Mesothelial cell of epicardium (in vitro differentiated cells): ENCODE measurements at regions not wholly inside any gene's neighbourhood (a gene's known extent, or its start where the extent isn't known, plus 50 kb on each side); places are given as distances from the start of the nearest gene placed in this dataset.

Experiments
- DNase-seq, 2 experiments: peaks; one replicate each; pipeline ENCODE4 v3.0.0; 2021; ENCODE audit warnings: low spot score in 2 of 2; ENCODE audit not compliant: unreplicated experiment in 2 of 2
- H3K27ac Mint-ChIP-seq: 2 replicates; pipeline ENCODE4 v1.8.0; 2021; ENCODE audit warnings: mixed read lengths
- H3K27me3 Mint-ChIP-seq: 2 replicates; pipeline ENCODE4 v1.8.0; 2021; ENCODE audit warnings: low read depth, mixed read lengths
- H3K36me3 Mint-ChIP-seq: 2 replicates; pipeline ENCODE4 v1.8.0; 2021; ENCODE audit warnings: mixed read lengths
- H3K4me1 Mint-ChIP-seq: 2 replicates; pipeline ENCODE4 v1.8.0; 2021; ENCODE audit warnings: mixed read lengths
- H3K4me3 Mint-ChIP-seq: 2 replicates; pipeline ENCODE4 v1.8.0; 2021; ENCODE audit warnings: mild to moderate bottlenecking, moderate library complexity, mixed read lengths
- H3K9me3 Mint-ChIP-seq: 2 replicates; pipeline ENCODE4 v1.8.0; 2021; ENCODE audit warnings: mixed read lengths
- TF ChIP-seq, protein P1 (sequence below): fragments of 200-600 bp; sonication (generic); IDR thresholded peaks from one replicate; pipeline ENCODE4 v1.5.0; 2021; ENCODE audit warnings: antibody characterized with exemption; ENCODE audit not compliant: unreplicated experiment

GRCh38 chr3:43862992-43863805, 172.5 kb downstream of the ABHD5 start:
- Mint-ChIP-seq H3K27me3 (peaks cover 39% of the 10 kb centered on the region), H3K36me3 (no peaks in the 10 kb centered on the region), H3K4me1 (no peaks in the 10 kb centered on the region), H3K9me3 (no peaks in the 10 kb centered on the region), H3K4me3 (no peak overlapping the region), H3K27ac (no peak overlapping the region)
- TF ChIP-seq, protein P1, sequence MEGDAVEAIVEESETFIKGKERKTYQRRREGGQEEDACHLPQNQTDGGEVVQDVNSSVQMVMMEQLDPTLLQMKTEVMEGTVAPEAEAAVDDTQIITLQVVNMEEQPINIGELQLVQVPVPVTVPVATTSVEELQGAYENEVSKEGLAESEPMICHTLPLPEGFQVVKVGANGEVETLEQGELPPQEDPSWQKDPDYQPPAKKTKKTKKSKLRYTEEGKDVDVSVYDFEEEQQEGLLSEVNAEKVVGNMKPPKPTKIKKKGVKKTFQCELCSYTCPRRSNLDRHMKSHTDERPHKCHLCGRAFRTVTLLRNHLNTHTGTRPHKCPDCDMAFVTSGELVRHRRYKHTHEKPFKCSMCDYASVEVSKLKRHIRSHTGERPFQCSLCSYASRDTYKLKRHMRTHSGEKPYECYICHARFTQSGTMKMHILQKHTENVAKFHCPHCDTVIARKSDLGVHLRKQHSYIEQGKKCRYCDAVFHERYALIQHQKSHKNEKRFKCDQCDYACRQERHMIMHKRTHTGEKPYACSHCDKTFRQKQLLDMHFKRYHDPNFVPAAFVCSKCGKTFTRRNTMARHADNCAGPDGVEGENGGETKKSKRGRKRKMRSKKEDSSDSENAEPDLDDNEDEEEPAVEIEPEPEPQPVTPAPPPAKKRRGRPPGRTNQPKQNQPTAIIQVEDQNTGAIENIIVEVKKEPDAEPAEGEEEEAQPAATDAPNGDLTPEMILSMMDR, result no peak
- DNase-seq, result no peak

DNA sequence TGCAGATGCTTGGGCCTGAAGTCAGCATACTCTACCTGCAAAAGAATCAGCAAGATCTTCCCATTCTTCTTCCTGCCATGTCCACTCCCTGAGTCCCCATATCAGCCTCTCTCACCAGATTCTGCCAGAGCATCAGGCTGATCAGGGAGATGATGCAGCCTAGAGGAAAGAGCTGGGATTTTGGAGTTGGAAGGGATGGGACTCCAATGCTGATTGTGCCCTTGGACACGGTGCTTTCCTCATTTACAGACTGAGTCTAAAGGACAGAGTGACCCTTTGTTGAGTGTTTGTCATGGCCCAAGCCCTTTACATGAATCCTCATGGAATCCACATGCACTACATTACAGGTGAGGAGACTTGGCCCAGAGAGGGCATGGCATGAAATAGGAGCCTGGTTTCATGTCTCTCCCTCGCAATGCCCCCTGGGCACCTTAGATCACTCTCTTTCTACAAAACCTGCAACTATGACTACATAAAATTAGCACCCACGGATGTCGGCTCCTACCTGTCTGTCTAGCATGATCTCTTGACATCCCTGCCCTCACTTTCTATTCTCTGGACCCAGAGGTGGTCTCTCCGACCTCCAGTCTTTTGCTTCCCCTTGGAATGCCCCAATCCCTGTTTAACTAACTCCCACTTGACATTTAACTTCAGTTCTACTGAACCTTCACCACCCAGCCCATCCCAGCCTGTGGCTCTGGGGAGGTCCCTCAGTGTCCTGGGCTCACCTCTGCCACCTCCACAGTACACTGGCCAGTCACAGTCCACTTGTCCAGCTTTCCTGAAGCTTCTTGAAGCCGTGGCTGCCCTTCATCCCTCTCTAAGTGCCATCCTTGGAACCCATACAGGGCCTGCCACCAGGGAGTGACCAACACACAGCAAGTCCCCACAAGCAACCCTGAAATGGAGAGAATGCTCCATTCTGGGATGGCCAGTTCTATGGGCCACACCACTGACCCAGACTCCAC, 173.5 kb downstream of the ABHD5 start:
- DNase-seq, result no peak
- Mint-ChIP-seq H3K27ac (no peak overlapping the region), H3K4me1 (no peaks in the 10 kb centered on the region), H3K9me3 (no peaks in the 10 kb centered on the region), H3K36me3 (no peaks in the 10 kb centered on the region), H3K27me3 (peaks cover 28% of the 10 kb centered on the region), H3K4me3 (no peak overlapping the region)
- TF ChIP-seq, protein P1, result no peak

GRCh38 chr3:43865351-43865750, 174.6 kb downstream of the ABHD5 start:
- no peak overlapping the region for H3K4me3 Mint-ChIP-seq
- H3K4me1 Mint-ChIP-seq, result peaks cover 5% of the 10 kb centered on the region
- peak in 1 of 2 experiments; percentile 10 for DNase-seq
- H3K27me3 Mint-ChIP-seq, result peaks cover 20% of the 10 kb centered on the region
- no peaks in the 10 kb centered on the region for H3K9me3 Mint-ChIP-seq
- H3K27ac Mint-ChIP-seq, result no peak overlapping the region
- no peaks in the 10 kb centered on the region for H3K36me3 Mint-ChIP-seq
- TF ChIP-seq, protein P1, result no peak

GRCh38 chr3:43865887-43866528, 175.3 kb downstream of the ABHD5 start:
- no peak for DNase-seq
- H3K9me3 Mint-ChIP-seq, result no peaks in the 10 kb centered on the region
- H3K4me1 Mint-ChIP-seq, result peaks cover 12% of the 10 kb centered on the region
- H3K36me3 Mint-ChIP-seq, result no peaks in the 10 kb centered on the region
- TF ChIP-seq, protein P1, result no peak
- H3K27ac Mint-ChIP-seq, result no peak overlapping the region
- no peak overlapping the region for H3K4me3 Mint-ChIP-seq
- peaks cover 16% of the 10 kb centered on the region for H3K27me3 Mint-ChIP-seq

- Mint-ChIP-seq H3K27ac (no peak overlapping the region), H3K4me3 (no peak overlapping the region), H3K9me3 (no peaks in the 10 kb centered on the region), H3K36me3 (no peaks in the 10 kb centered on the region), H3K4me1 (peaks cover 12% of the 10 kb centered on the region), H3K27me3 (peaks cover 13% of the 10 kb centered on the region)
- DNase-seq, result no peak
- TF ChIP-seq, protein P1, result no peak
Observed at GRCh38 chr3:43866529-43867353, 176.0 kb downstream of the ABHD5 start.
